ENCODE measurements at regions not wholly inside any gene's neighbourhood (a gene's known extent, or its start where the extent isn't known, plus 50 kb on each side); places are given as distances from the start of the nearest gene placed in this dataset.

GRCh38 chr11:87769661-87770060 is 405.6 kb downstream of the RAB38 start:
- no peak for TF ChIP-seq CTCF (conservative IDR thresholded peaks at IDR 0.05; ENCODE audit: low read depth, low read length)
- TF ChIP-seq EZH2 (IDR thresholded peaks at IDR 0.05; ENCODE audit: low read length, unreplicated experiment): no peak
- no peak for TF ChIP-seq EZH2phosphoT487 (IDR thresholded peaks at IDR 0.05; ENCODE audit: borderline replicate concordance, low read length)

All from PC-3 (cell line).